Suppressor macrophage treated with lipopolysaccharide for 4 hours (primary cell): ENCODE measurements at regions not wholly inside any gene's neighbourhood (a gene's known extent, or its start where the extent isn't known, plus 50 kb on each side); places are given as distances from the start of the nearest gene placed in this dataset.
A peak's percentile ranks its signal among the peaks of the same experiment; 100 is the strongest.
"Not testable (repeated sequence)": the region's sequence is repeated elsewhere in the genome, so short reads cannot be mapped to it uniquely, and the experiment has no call there.

Experiments used
- DNase-seq: peaks from one replicate; pipeline ENCODE4 v3.0.0-alpha.2; 2020

- DNase-seq: not testable (repeated sequence)
These were observed 244.7 kb downstream of the NEBL start for GRCh38 chr10:20652424-20652823.

GRCh38 chr10:20648263-20648874 is 248.7 kb downstream of the NEBL start:
- no peak for DNase-seq

GRCh38 chr10:20647756-20648155 is 249.4 kb downstream of the NEBL start:
- DNase-seq: no peak

GRCh38 chr10:20644421-20644820 is 252.7 kb downstream of the NEBL start:
- DNase-seq: no peak

- no peak for DNase-seq
These were observed 255.5 kb downstream of the NEBL start for GRCh38 chr10:20641605-20642004.

GRCh38 chr10:20635570-20635969 is 261.5 kb downstream of the NEBL start:
- no peak for DNase-seq

GRCh38 chr10:20634839-20635238 is 262.3 kb downstream of the NEBL start:
- DNase-seq: no peak

- DNase-seq: no peak
These were observed 263.4 kb downstream of the NEBL start for GRCh38 chr10:20633714-20634113.

- DNase-seq: no peak
These were observed 264.4 kb downstream of the NEBL start for GRCh38 chr10:20632696-20633095.

- DNase-seq: no peak
These were observed 265.9 kb downstream of the NEBL start for GRCh38 chr10:20631229-20631628.

GRCh38 chr10:20630092-20630643 is 266.9 kb downstream of the NEBL start:
- DNase-seq: no peak

GRCh38 chr10:20627946-20628507 is 269.1 kb downstream of the NEBL start:
- DNase-seq: no peak

GRCh38 chr10:20627087-20627486 is 270.0 kb downstream of the NEBL start:
- DNase-seq: no peak

- no peak for DNase-seq
These were observed 271.2 kb downstream of the NEBL start for GRCh38 chr10:20625868-20626267.

GRCh38 chr10:20624642-20625041 is 272.5 kb downstream of the NEBL start:
- DNase-seq: no peak

GRCh38 chr10:20623546-20623945 is 273.6 kb downstream of the NEBL start:
- DNase-seq: no peak

GRCh38 chr10:20622531-20623211 is 274.4 kb downstream of the NEBL start:
- no peak for DNase-seq

GRCh38 chr10:20620981-20621380 is 276.1 kb downstream of the NEBL start:
- DNase-seq: no peak

- DNase-seq: no peak
These were observed 279.0 kb downstream of the NEBL start for GRCh38 chr10:20618011-20618547.

- peak; percentile 49 for DNase-seq
These were observed 279.9 kb downstream of the NEBL start for GRCh38 chr10:20616918-20617810.

GRCh38 chr10:20616056-20616671 is 280.9 kb downstream of the NEBL start:
- DNase-seq: no peak

GRCh38 chr10:20615395-20615794 is 281.7 kb downstream of the NEBL start:
- DNase-seq: no peak
